HG03066 (cell line): ENCODE measurements at regions not wholly inside any gene's neighbourhood (a gene's known extent, or its start where the extent isn't known, plus 50 kb on each side); places are given as distances from the start of the nearest gene placed in this dataset.
"Not testable (repeated sequence)": the region's sequence is repeated elsewhere in the genome, so short reads cannot be mapped to it uniquely, and the experiment has no call there.

Experiments used
- ATAC-seq: cut with Tn5 transposase; IDR thresholded peaks from one replicate; pipeline ENCODE4 v1.9.1; 2021; ENCODE audit warnings: low read depth; ENCODE audit not compliant: unreplicated experiment

GRCh38 chr2:230593765-230594164 is 118.9 kb upstream of the CAB39 start:
- ATAC-seq: no peak

- no peak for ATAC-seq
Measured at GRCh38 chr2:230594286-230594840, 118.3 kb upstream of the CAB39 start.

- ATAC-seq: no peak
Measured at GRCh38 chr2:230599853-230600252, 112.8 kb upstream of the CAB39 start.

GRCh38 chr2:230600285-230600684 is 112.4 kb upstream of the CAB39 start:
- ATAC-seq: no peak

- ATAC-seq: no peak
Measured at GRCh38 chr2:230600881-230601280, 111.8 kb upstream of the CAB39 start.

- ATAC-seq: peak; percentile 53
Measured at GRCh38 chr2:230601510-230601909, 111.1 kb upstream of the CAB39 start.

- peak; percentile 66 for ATAC-seq
Measured at GRCh38 chr2:230602562-230603230, 109.9 kb upstream of the CAB39 start.

GRCh38 chr2:230603317-230603716 is 109.3 kb upstream of the CAB39 start:
- ATAC-seq: not testable (repeated sequence)

GRCh38 chr2:230604158-230604557 is 108.5 kb upstream of the CAB39 start:
- not testable (repeated sequence) for ATAC-seq

GRCh38 chr2:230614040-230614439 is 98.6 kb upstream of the CAB39 start:
- no peak for ATAC-seq

GRCh38 chr2:230614913-230615332 is 97.7 kb upstream of the CAB39 start:
- ATAC-seq: peak; percentile 80

GRCh38 chr2:230617256-230617706 is 95.4 kb upstream of the CAB39 start:
- not testable (repeated sequence) for ATAC-seq

- no peak for ATAC-seq
Measured at GRCh38 chr2:230619491-230619890, 93.2 kb upstream of the CAB39 start.

- ATAC-seq: not testable (repeated sequence)
Measured at GRCh38 chr2:230625220-230625619, 87.4 kb upstream of the CAB39 start.

- ATAC-seq: not testable (repeated sequence)
Measured at GRCh38 chr2:230627091-230627490, 85.6 kb upstream of the CAB39 start.

GRCh38 chr2:230627806-230628724 is 84.6 kb upstream of the CAB39 start:
- no peak for ATAC-seq

- ATAC-seq: no peak
Measured at GRCh38 chr2:230631470-230631869, 81.2 kb upstream of the CAB39 start.

GRCh38 chr2:230634146-230634545 is 78.5 kb upstream of the CAB39 start:
- ATAC-seq: no peak

- ATAC-seq: not testable (repeated sequence)
Measured at GRCh38 chr2:230634721-230635313, 77.8 kb upstream of the CAB39 start.

GRCh38 chr2:230636684-230637271 is 75.9 kb upstream of the CAB39 start:
- ATAC-seq: peak; percentile 49
